GM12878 (cell line): ENCODE measurements at regions not wholly inside any gene's neighbourhood (a gene's known extent, or its start where the extent isn't known, plus 50 kb on each side); places are given as distances from the start of the nearest gene placed in this dataset.

Source experiments
- CHD4 ChIP-seq: fragments of 200-600 bp; sonication (generic); IDR thresholded peaks from 2 replicates; pipeline ENCODE4 v1.6.1; 2016; ENCODE audit warnings: mild to moderate bottlenecking
- CTCF ChIP-seq, 3 experiments: IDR thresholded peaks in 2 of 3; conservative IDR thresholded peaks in 1 of 3; 2 replicates each; pipeline ENCODE4 v1.5.1; 2011; ENCODE audit warnings: low read depth in 3 of 3, low read length in 3 of 3, mild to moderate bottlenecking in 3 of 3, control low read depth in 2 of 3, moderate library complexity in 2 of 3, inconsistent platforms in 1 of 3, mixed read lengths in 1 of 3; ENCODE audit not compliant: control insufficient read depth in 2 of 3, insufficient read depth in 1 of 3; ENCODE audit errors: extremely low read depth in 1 of 3
- E2F4 ChIP-seq: IDR thresholded peaks from 2 replicates; pipeline ENCODE4 v1.6.1; 2012; ENCODE audit warnings: low read depth, low read length, improper control_type of control experiment
- POLR2AphosphoS5 ChIP-seq: IDR thresholded peaks from 2 replicates; pipeline ENCODE4 v1.6.1; 2011; ENCODE audit warnings: mild to moderate bottlenecking, low read length, inconsistent platforms

- no peak for TF ChIP-seq CHD4
- TF ChIP-seq CTCF (IDR thresholded peaks at IDR 0.05 in 2 of 3, conservative IDR thresholded peaks at IDR 0.05 in 1 of 3; ENCODE audit: control insufficient read depth in 2 of 3, extremely low read depth in 1 of 3, insufficient read depth in 1 of 3, low read depth in 3 of 3, low read length in 3 of 3), result no peak
- no peak for TF ChIP-seq POLR2AphosphoS5
- no peak for TF ChIP-seq E2F4
These were observed 117.0 kb upstream of the CHL1 start for GRCh38 chr3:79542-79941.
